Peyer's patch (tissue), 4 donors: ENCODE measurements at regions not wholly inside any gene's neighbourhood (a gene's known extent, or its start where the extent isn't known, plus 50 kb on each side); places are given as distances from the start of the nearest gene placed in this dataset.

Source experiments
- CTCF ChIP-seq, 6 experiments: fragments of 450-650 bp in 4 of 6; fragments of 200-600 bp in 2 of 6; sonication (generic) in 1 of 6; IDR thresholded peaks; one replicate each; pipeline ENCODE4 v1.5.1; 2017 to 2019; ENCODE audit warnings: antibody characterized with exemption in 6 of 6, mild to moderate bottlenecking in 3 of 6, moderate library complexity in 1 of 6
- POLR2A ChIP-seq, 2 donors: fragments of 450-650 bp; IDR thresholded peaks; one replicate each; pipeline ENCODE4 v1.5.1; 2017; ENCODE audit warnings: antibody characterized with exemption in 2 of 2, mild to moderate bottlenecking in 2 of 2, moderate library complexity in 2 of 2

GRCh38 chr6:14699803-14700601, 545.9 kb upstream of the JARID2 start:
- TF ChIP-seq CTCF (IDR thresholded peaks at IDR 0.05) = no peak
- TF ChIP-seq POLR2A (IDR thresholded peaks at IDR 0.05) = no peak
